ENCODE measurements at regions not wholly inside any gene's neighbourhood (a gene's known extent, or its start where the extent isn't known, plus 50 kb on each side); places are given as distances from the start of the nearest gene placed in this dataset.

- TF ChIP-seq GATA3 (IDR thresholded peaks at IDR 0.05; ENCODE audit: low read depth, low read length) = no peak
- no peak for TF ChIP-seq GATA2 (IDR thresholded peaks at IDR 0.05; ENCODE audit: low read depth, low read length)
Observed at GRCh38 chr5:28380167-28380566, 1341.8 kb upstream of the CDH9 start.
